ENCODE measurements at regions not wholly inside any gene's neighbourhood (a gene's known extent, or its start where the extent isn't known, plus 50 kb on each side); places are given as distances from the start of the nearest gene placed in this dataset.

DNA sequence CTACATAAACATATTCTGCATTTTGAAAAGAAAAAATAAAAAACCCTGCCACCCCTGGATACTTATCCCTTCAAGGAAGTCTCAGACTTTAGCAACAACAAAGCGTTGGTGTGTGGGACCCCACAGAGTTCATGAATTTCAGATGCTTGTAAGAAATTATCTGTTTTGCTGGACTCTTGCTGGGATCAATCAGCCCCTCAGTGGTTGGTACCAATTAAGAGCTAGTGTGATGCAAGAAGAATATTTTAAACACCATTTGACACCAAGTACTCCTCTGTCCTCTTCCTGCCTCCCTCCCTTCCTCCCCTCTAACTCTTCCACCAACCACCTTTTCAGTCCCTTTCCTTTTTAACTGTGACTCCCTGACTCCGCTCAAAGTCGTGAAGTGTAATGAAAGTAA lies 51.5 kb downstream of the SST start:
- intact Hi-C loops (cut with DNase I): loop anchor here (5.0 to 10.0 kb wide), 2 partner anchors 56 to 59 kb away; partner anchors contain the start of gene SST (in 1 of the 2)
- no peak for ATAC-seq
- DNase-seq: no peak

DNA sequence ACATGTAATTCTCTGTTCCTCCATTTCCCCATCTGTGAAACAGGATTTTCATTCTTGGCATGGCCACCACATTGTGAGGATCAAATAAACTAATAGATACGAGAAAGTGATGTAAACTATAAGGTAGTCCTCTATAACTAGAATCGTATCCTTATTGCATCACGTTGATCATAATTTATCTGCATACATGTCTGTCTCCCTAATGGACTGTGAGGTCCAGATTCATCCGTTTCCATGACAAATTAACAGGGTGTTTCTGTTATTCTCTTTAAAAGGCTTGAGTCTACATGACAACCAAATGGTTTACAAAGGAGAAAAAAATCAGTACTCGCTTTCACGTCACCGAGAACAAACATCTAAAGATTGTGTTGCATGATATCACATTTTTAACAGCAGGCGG lies 53.0 kb downstream of the SST start:
- intact Hi-C loops (cut with DNase I): loop anchor here (5.0 to 10.0 kb wide), 2 partner anchors 58 to 60 kb away; partner anchors contain the start of gene SST (in 1 of the 2)
- ATAC-seq (no peak), DNase-seq (no peak)

DNA sequence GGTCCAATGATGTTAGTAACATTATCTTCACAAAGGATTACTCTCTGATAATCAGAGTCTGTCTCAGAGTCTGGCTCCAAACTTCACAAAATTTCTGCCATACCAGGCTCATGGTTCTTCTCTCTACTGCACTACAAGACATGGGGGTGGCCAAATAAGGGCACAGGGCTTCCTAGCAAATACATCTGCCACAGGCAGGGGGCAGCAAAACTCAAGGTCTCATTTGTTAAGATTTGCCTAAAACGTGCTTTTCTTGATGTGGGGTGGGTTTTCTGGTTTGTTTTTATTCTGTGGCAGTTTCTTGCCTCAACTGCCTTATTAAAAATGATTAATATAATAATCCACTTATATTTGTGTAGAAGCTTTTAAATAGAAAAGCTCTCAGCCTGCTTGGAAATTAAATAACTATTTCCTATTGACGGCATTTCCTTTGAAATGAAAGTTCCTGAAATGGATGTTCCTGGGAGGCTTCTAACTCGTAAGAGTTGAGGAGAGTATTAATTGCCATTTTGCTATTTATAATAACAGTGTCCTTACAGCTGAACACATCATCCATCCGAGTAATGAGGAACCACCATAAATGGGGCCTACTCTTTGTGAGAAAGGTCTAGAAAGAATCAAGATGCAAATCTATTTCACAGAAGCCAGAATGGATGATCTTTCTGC lies 53.8 kb downstream of the SST start:
- DNase-seq: peak; percentile 37
- intact Hi-C loops (cut with DNase I): loop anchor here (5.0 to 10.0 kb wide), 2 partner anchors 58 to 61 kb away; partner anchors contain the start of gene SST (in 1 of the 2)
- ATAC-seq: peak in 1 of 2 donors; percentile 43

DNA sequence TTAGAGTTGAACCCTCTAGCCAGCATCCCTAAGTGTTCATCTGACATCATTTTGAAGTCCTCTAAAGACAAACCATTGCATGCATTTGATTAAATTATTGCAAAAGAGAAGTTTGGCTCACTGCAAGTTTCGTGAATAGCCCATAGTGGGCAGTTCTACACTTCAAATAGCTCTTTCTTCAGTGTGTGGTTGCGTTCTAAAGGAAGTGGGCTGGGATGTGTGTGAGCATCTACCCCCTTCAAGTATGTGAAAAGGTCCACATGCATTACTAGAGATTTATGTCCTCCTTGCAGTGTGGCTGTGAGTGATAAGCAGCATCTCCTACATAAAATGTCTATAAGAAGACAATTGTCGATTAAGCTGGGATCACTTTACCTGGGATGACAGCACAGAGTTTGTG lies 54.6 kb downstream of the SST start:
- intact Hi-C loops (cut with DNase I): loop anchor here (5.0 to 10.0 kb wide), 2 partner anchors 59 to 62 kb away; partner anchors contain the start of gene SST (in 1 of the 2)
- ATAC-seq (no peak), DNase-seq (no peak)

DNA sequence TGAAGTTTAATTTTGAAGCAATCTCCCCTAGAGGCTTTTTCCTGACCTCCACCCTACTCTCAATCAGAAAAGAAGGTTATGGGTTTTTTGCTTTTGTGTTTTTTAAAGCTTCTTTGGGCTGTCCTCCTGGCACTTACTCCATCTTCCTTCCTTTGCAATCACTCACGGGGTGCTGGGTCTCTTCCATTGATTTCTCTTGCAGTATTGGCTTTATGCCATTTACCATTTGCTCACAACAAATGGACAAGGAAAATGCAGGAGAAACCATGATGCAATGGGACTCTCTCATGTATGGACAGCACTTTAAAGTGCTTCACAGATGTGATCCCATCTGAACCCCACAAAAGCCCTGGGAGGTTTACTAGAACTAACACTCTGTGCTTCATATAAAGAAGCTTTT lies 57.5 kb downstream of the SST start:
- no peak for ATAC-seq
- intact Hi-C loops (cut with DNase I): loop anchor here in 1 of 2 donors (10.0 kb wide), 1 partner anchor 62 kb away; the partner anchor contains the start of gene SST
- no peak for DNase-seq

DNA sequence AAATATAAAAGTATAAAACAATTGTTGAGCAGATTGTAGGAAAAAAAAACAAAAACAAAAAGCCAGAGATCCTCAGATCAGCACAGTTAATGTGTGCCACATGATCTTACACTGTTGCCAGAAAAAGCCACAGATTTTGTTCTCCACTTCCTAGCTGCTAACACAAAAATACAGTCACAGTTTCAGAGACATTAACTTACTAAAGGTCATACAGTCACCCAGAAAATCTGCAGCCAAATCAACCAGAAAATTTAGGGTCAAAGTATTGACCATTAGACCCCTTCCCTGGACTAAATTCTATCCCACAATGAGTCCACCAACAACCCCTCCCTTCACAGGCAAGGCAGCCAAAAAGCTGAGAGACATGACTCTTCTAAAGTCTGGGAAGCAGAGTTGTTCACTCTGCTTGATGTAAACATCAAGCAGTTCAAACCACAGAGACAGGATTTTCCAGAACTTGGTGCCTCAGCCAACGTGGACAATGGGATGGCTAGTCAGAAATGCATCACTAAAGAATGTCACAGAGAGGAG lies 59.1 kb downstream of the SST start:
- no peak for DNase-seq
- ATAC-seq: peak in 1 of 2 donors; percentile 16
- intact Hi-C loops (cut with DNase I): loop anchor here in 1 of 2 donors (10.0 kb wide), 1 partner anchor 64 kb away; the partner anchor contains the start of gene SST

DNA sequence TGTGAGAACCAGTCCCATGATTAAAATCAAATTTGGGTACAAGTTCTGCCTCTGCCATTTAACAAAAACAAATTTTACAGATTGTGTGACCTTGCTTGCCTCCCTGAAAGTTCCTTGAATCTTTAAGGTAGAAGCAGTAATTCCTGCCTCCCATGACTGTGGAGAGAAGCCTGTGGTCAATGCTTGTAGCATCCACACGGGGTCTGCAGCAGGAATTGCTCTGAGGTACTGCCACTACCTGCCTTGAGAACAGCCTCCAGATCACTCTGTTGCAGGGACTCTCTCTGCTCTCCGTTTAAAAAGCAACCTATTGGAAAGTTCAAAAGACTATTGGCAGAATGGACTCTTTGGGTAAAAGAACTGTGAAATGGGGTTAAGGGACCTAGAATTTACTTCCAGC lies 75.9 kb downstream of the SST start:
- DNase-seq (no peak), ATAC-seq (no peak)
- intact Hi-C loops (cut with DNase I): no loop called here

DNA sequence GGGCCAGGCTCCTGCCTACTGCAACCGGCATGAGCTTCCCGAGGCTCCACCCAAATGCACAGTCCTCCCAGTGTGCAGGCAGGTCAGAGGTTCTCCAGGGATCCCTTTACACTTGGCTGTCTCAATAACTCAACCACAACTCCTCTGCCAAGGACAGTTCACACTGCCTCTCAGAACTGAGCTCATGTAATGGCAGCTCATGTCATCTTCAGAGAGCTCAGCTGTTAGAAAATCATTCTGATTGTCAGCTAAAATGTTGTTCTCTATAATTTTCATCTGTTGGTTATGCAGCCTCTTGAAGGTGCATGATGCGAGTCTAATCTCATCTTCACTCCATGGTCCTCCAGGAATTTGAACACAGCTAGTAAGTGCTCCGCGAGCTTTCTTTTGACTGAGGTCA lies 76.7 kb downstream of the SST start:
- ATAC-seq (no peak), DNase-seq (no peak)
- intact Hi-C loops (cut with DNase I): no loop called here

DNA sequence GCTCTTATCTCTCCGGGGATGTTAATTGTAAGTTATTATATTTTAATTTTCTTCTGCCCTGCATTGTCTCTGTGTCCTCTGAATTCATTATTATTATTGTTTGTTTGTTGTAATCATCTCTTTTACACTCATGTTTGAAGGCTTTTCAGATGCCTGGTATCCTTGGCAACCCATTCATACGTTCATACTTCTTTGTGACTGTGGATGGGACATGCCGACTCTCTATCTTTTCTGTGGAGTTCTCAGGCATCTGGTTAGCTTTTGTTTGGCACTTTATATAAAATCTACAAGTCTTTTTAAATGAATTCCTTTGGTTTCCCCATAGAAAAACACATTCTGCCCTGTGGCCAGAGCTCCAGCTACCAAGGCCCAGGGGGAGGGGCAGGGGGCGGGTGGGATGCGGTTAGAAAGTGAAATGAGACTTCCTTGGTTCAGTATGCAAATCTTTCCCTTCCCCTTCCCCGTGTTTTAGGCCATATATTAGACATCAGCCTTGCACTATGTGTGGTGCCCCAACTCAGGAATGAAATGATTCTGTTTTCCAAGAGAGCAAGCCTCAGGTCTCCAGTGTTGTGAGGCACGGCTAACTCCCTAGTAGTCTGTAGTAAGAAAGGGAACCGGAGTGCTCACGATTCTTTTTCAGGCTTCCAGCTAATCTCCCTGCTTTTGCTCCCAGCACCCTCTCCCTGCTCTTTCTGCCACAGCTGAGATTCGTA lies 79.2 kb downstream of the SST start:
- no peak for ATAC-seq
- intact Hi-C loops (cut with DNase I): no loop called here

DNA sequence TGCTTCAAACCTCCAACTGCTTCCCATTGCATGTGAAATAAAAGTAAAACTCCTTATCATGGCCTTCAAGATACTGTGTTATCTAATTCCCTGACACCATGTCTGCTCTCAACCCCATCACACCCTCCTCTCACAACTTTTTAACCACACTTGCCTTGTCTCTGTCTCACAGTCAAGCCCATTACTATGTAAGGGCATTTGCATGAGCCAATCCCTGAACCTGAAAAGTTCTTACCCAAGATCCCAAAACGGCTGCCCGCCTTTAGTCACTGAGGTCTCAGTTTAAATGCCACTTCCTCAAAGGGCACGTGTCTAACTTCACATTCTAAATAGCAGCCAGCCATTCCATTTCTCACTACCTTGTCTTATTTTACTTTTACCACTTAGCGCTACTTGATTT lies 83.1 kb downstream of the SST start:
- intact Hi-C loops (cut with DNase I): no loop called here
- DNase-seq: no peak
- no peak for ATAC-seq

More for the DNA sequence above, 79.2 kb downstream of the SST start:
- DNase-seq: no peak

DNA sequence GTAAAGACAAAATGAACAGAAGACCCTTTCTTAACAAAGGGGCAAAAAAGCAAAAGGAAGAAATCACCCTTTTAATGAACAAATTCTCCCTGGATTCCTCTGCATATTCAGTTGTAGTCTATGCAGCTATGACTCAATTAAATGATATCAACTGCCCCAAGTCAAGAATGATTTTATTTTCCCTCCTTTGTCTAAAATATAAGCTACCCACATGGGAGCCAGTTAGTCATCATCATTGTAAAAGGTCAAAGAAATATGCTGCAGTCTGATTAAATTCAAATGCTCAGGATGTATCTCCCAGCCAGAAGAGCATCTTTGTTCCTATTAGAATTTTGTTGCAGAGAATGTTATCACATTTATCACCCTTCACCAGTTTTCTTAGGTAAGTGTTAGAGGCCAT lies 84.0 kb downstream of the SST start:
- intact Hi-C loops (cut with DNase I): no loop called here
- ATAC-seq: no peak

DNA sequence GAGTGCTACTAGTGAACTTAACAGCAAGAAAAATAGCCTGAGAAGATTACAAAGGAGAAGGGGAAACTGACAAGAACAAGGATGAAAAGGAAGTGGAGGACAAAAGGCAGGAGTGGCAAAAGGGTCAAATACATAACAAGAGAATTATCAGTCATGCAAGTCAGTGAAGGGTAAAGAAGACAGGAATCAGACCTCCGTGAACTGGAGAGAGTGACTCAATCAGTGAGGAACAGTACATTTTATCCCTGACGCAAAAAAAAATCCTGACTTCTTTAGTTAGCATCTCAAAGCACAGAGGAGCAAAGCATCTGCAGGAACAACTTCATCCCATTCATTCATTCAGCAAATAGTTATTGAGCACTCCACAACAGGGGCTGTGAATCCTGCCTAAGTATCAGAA lies 97.8 kb downstream of the SST start:
- intact Hi-C loops (cut with DNase I): no loop called here
- ATAC-seq: no peak
- no peak for DNase-seq

More for the DNA sequence above, 84.0 kb downstream of the SST start:
- no peak for DNase-seq

DNA sequence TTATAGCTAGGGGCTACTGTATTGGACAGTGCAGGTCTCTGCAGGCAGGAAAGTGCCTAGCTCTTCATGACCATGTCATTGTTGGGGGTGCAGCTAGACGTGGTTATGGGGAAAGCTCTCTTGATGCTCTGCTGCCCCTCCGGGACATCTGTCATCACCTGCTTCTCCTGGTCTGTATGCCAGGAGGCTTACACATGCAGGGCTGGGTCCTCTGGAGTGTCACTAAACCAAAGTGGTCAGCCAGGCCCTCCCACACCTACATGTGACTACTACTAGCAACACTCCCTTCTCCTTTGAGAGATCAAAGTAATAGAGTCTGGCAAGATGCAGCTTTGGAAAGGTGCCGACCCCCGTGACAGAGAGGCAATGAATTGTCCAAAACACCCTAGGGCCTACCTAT lies 98.5 kb downstream of the SST start:
- intact Hi-C loops (cut with DNase I): no loop called here
- DNase-seq (no peak), ATAC-seq (no peak)

DNA sequence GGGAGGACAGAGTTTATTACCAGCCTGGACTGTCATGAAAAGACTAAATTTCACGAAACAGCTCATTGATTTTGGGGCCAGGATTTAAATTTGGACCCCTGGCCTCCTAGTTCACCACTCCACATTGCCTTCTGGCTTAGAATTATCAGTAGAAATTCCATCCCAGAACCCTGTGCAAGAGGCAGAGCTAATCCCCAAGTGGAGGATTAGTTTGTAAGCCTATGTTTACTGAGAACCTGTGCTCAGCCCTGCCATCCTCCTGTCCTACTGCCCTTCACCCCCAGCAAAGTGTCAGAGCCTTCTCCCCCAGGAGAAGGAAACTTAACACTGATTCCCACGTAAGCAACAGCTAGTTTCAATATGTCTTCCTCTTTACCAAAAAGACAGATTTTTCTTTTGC lies 99.4 kb downstream of the SST start:
- ATAC-seq: no peak
- intact Hi-C loops (cut with DNase I): no loop called here
- no peak for DNase-seq

DNA sequence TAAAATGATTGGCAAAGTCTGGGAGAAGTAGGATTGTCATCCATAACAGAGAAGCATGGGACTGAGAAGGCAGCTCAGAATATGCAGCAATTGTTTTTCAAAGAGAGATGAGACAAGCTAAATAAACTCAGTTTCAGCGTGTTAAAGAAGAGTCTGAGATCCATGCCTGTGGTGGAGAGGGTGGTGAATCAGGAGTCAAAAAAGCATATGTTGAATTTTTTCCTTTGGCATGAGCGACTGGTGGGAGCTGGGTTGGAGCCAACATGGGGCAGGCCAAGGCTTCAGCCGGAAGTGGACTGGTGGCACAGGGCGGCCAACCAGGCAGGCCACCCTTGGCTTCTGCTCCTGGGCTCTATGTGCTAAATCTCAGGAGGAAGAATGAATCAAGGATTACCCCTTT lies 102.0 kb downstream of the SST start:
- intact Hi-C loops (cut with DNase I): no loop called here
- no peak for DNase-seq
- ATAC-seq: no peak

DNA sequence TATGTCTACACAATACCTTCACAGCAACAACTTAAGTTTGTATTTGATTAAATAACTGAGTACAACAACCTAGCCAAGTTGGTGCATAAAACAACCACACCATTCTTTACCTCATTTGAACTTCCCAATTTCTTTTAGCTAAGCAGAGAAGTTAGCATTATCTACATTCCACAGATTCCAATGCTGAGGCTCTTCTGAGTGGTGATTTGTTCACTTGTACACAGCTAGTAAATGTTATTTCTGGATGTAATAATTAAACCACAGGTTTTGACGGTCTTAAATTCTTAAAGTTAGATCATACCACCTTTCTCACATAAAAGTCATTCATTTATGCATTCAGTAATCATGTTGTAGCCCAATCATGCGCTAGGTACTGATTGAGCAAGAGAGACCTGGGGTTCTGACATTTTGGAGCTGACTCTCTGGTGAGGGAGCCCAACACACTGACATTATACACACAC lies 102.5 kb downstream of the SST start:
- ATAC-seq: peak; percentile 52 to 84
- intact Hi-C loops (cut with DNase I): no loop called here
- no peak for DNase-seq

DNA sequence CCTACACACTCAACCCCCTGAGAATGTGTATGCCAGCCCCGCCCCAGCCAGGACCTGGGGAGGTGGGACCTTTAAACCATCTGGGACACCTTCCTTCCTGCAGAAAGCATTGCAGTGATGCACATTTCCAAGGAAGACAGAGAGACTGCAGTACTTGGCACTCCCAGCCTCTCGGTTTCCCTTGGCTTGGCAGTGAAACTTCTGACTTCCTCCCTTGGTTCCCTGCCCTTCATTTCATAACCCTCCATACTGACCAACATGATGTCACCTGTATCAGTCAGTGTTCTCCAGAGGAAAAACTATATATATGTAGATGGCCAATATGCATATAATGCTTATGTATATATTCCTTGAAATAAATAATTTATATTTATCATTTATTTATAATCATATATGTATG lies 103.2 kb downstream of the SST start:
- ATAC-seq: peak in 1 of 2 donors; percentile 86
- intact Hi-C loops (cut with DNase I): no loop called here
- no peak for DNase-seq

DNA sequence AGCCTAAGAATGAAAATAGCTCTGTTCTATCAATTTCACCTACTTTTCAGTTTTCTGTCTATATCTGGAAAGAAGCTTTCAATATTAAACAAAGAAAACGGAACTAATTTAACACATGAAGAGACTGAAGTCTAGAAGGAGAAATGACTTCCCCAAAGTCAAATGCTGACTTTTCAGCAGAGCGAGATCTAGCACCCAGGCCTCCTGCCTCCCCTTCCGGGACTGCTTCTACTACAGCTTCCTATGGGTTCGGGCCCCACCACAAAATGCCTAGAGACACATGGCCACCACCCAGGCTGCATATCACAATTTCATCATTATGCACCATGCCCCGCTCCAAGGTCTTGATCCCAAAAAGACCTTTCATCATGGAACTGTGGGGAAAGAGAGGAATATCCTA lies 104.5 kb downstream of the SST start:
- intact Hi-C loops (cut with DNase I): no loop called here
- ATAC-seq: no peak

DNA sequence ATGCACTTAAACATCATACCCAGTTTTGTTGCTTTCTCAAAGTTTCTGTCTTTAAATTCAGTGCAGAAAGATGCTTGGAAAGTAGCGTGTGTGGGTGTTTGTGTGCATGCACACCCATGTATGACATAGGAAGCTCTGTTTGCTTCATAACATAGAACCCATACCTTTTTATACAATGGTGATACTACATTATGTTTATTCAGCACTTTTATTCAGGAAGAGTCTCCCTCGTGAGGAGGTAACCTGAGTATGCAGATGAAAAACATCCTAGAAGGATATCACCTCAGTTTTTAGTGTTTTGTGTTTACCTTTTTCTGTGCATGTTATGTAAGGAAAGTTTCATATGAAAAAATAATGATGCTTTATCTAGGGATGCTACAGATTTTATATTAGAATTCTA lies 111.2 kb downstream of the SST start:
- DNase-seq (no peak), ATAC-seq (no peak)
- intact Hi-C loops (cut with DNase I): no loop called here

More for the DNA sequence above, 104.5 kb downstream of the SST start:
- no peak for DNase-seq

DNA sequence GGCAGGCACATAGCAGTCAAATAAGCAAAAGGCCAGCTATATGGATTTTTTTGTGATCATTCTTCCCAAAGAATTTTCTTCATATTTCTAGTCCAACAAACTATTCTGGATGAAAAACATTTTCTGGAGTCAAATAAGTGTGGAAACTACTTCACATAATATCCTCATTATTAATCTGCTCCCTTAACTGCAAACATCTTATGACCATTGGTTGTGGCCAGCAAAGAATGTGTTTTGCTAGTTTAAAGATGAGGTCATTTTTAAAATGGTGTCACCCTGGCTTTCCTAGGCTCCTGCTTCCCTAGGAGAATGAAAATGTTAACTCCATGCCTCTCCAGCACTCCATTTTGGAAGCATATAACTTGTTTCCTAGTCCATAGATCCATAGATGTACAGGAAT lies 118.8 kb downstream of the SST start:
- DNase-seq: no peak
- intact Hi-C loops (cut with DNase I): no loop called here
- ATAC-seq: no peak

Measured in left cardiac atrium (tissue), 4 donors.